Neuronal stem cell (in vitro differentiated cells): ENCODE measurements at regions not wholly inside any gene's neighbourhood (a gene's known extent, or its start where the extent isn't known, plus 50 kb on each side); places are given as distances from the start of the nearest gene placed in this dataset.

Experiments used
- DNase-seq: peaks from one replicate; pipeline ENCODE4 v3.0.0-alpha.2; 2013; ENCODE audit warnings: low spot score
- H2AFZ ChIP-seq: one replicate; pipeline ENCODE4 v1.6.1; 2013; ENCODE audit warnings: mild to moderate bottlenecking, low read length, inconsistent platforms
- H2AK5ac ChIP-seq: 2 replicates; pipeline ENCODE4 v1.6.1; 2013; ENCODE audit warnings: low read depth, mild to moderate bottlenecking, inconsistent platforms, low read length, moderate library complexity, mixed read lengths
- H2BK120ac ChIP-seq: 2 replicates; pipeline ENCODE4 v1.6.1; 2013; ENCODE audit warnings: low read depth, mild to moderate bottlenecking, inconsistent platforms, low read length, moderate library complexity, mixed read lengths
- H2BK12ac ChIP-seq: one replicate; pipeline ENCODE4 v1.6.1; 2013; ENCODE audit warnings: low read length, inconsistent platforms
- H2BK15ac ChIP-seq: 2 replicates; pipeline ENCODE4 v1.6.1; 2013; ENCODE audit warnings: mild to moderate bottlenecking, low read length, inconsistent platforms, mixed read lengths
- H2BK5ac ChIP-seq: one replicate; pipeline ENCODE4 v1.6.1; 2013; ENCODE audit warnings: inconsistent platforms, mild to moderate bottlenecking, low read length, moderate library complexity
- H3K14ac ChIP-seq: one replicate; pipeline ENCODE4 v1.6.1; 2013; ENCODE audit warnings: low read length, inconsistent platforms
- H3K18ac ChIP-seq: 2 replicates; pipeline ENCODE4 v1.6.1; 2013; ENCODE audit warnings: low read length, inconsistent platforms
- H3K23ac ChIP-seq: 2 replicates; pipeline ENCODE4 v1.6.1; 2013; ENCODE audit warnings: low read depth, mild to moderate bottlenecking, mixed read lengths, low read length, inconsistent platforms; ENCODE audit not compliant: poor library complexity
- H3K27ac ChIP-seq: replicated peaks from 3 replicates; pipeline ENCODE4 v1.5.1; 2013; ENCODE audit warnings: low read length, inconsistent platforms
- H3K27me3 ChIP-seq, 3 experiments: 2 replicates each; pipeline ENCODE4 v1.6.1; 2013; ENCODE audit warnings: low read length in 3 of 3, mild to moderate bottlenecking in 2 of 3, inconsistent platforms in 1 of 3, low read depth in 1 of 3, mixed read lengths in 1 of 3, moderate library complexity in 1 of 3; ENCODE audit not compliant: control insufficient read depth in 3 of 3, insufficient read depth in 3 of 3
- H3K36me3 ChIP-seq, 2 donors: replicated peaks in 1 of 2; 2 replicates each; pipeline ENCODE4 v1.6.1; 2013; ENCODE audit warnings: low read length in 2 of 2; ENCODE audit not compliant: control insufficient read depth in 2 of 2, insufficient read depth in 2 of 2
- H3K4ac ChIP-seq: 2 replicates; pipeline ENCODE4 v1.6.1; 2013; ENCODE audit warnings: inconsistent platforms, mild to moderate bottlenecking, low read length, moderate library complexity
- H3K4me1 ChIP-seq, 2 donors: 1 replicate in 1 of 2; 2 replicates in 1 of 2; pipeline ENCODE4 v1.6.1; 2013; ENCODE audit warnings: low read length in 2 of 2, low read depth in 1 of 2; ENCODE audit not compliant: control insufficient read depth in 2 of 2, insufficient read depth in 1 of 2
- H3K4me2 ChIP-seq: one replicate; pipeline ENCODE4 v1.6.1; 2013; ENCODE audit warnings: mild to moderate bottlenecking, low read length, inconsistent platforms; ENCODE audit not compliant: insufficient read depth, poor library complexity, severe bottlenecking
- H3K4me3 ChIP-seq, 2 donors: 2 replicates each; pipeline ENCODE4 v1.5.1; 2013; ENCODE audit warnings: low read length in 2 of 2, mild to moderate bottlenecking in 2 of 2, inconsistent platforms in 1 of 2, moderate library complexity in 1 of 2
- H3K79me1 ChIP-seq: one replicate; pipeline ENCODE4 v1.6.1; 2013; ENCODE audit warnings: low read depth, mild to moderate bottlenecking, inconsistent platforms, low read length, moderate library complexity
- H3K9ac ChIP-seq: one replicate; pipeline ENCODE4 v1.6.1; 2013; ENCODE audit warnings: mild to moderate bottlenecking, low read depth, low read length, inconsistent platforms; ENCODE audit not compliant: poor library complexity
- H3K9me3 ChIP-seq, 2 donors: replicated peaks in 1 of 2; 2 replicates each; pipeline versions ENCODE3 to v1.6.1; 2013; ENCODE audit warnings: low read length in 2 of 2, mild to moderate bottlenecking in 2 of 2, inconsistent platforms in 1 of 2, low read depth in 1 of 2, mixed read lengths in 1 of 2, moderate library complexity in 1 of 2; ENCODE audit not compliant: control insufficient read depth in 2 of 2, insufficient read depth in 1 of 2
- H4K8ac ChIP-seq: one replicate; pipeline ENCODE4 v1.6.1; 2013; ENCODE audit warnings: low read depth, mild to moderate bottlenecking, inconsistent platforms, low read length, moderate library complexity
- H4K91ac ChIP-seq: one replicate; pipeline ENCODE4 v1.6.1; 2013; ENCODE audit warnings: low read length, low read depth, mild to moderate bottlenecking, inconsistent platforms; ENCODE audit not compliant: poor library complexity
- WGBS, 2 donors: extraction: QIAGEN DNeasy Blood & Tissue Kit; methylation state at CpG; one replicate each; pipeline ENCODE4 v1.1.7; 2013; ENCODE audit warnings: missing lambda C conversion rate in 2 of 2, mixed read lengths in 1 of 2; ENCODE audit not compliant: insufficient read length in 2 of 2, insufficient replicate concordance in 1 of 2; ENCODE audit errors: extremely low coverage in 2 of 2; 5-methylcytosine and 5-hydroxymethylcytosine counted together

DNA sequence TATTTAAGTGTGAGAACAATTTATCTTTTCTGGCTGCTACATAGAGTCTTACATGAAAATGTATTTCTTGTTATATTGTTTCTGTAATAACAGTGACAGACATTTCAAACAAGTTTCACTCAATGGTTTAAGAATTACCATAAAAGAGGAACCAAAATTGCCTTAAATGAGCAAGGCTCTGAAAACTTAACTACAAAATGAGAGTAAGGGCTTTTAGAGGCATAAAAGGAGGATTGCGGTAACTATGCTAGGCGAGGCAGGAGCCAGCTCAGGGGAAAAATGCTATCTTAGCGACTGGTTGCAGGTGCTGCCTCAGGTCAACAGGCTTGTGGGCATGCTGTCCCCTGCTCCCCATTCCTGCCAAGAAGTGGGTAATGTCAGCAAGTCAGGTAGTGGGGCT is 81.7 kb upstream of the MSI2 start:
- WGBS, 2 donors = no CpG with 5 or more reads among the region's 3 CpGs
- no peak overlapping the region for H3K4ac ChIP-seq
- H3K4me1 ChIP-seq = no peaks in the 10 kb centered on the region
- H3K23ac ChIP-seq = no peak overlapping the region
- H2AFZ ChIP-seq = no peak overlapping the region
- no peak overlapping the region for H3K4me2 ChIP-seq
- no peak overlapping the region for H2BK15ac ChIP-seq
- no peaks in the 10 kb centered on the region for H3K9me3 ChIP-seq
- no peak overlapping the region for H2BK120ac ChIP-seq
- no peak overlapping the region for H3K18ac ChIP-seq
- no peaks in the 10 kb centered on the region for H3K79me1 ChIP-seq
- peaks cover 0 to 12% (median 2%) of the 10 kb centered on the region in 3 experiments for H3K27me3 ChIP-seq
- H3K27ac ChIP-seq = no peak overlapping the region
- H2BK12ac ChIP-seq = no peak overlapping the region
- no peak overlapping the region for H4K91ac ChIP-seq
- no peak overlapping the region for H3K14ac ChIP-seq
- H2AK5ac ChIP-seq = no peak overlapping the region
- H3K36me3 ChIP-seq = no peaks in the 10 kb centered on the region
- no peak overlapping the region for H2BK5ac ChIP-seq
- DNase-seq = no peak
- H3K9ac ChIP-seq = peak overlapping the region; percentile 24
- no peak overlapping the region for H3K4me3 ChIP-seq
- no peak overlapping the region for H4K8ac ChIP-seq

DNA sequence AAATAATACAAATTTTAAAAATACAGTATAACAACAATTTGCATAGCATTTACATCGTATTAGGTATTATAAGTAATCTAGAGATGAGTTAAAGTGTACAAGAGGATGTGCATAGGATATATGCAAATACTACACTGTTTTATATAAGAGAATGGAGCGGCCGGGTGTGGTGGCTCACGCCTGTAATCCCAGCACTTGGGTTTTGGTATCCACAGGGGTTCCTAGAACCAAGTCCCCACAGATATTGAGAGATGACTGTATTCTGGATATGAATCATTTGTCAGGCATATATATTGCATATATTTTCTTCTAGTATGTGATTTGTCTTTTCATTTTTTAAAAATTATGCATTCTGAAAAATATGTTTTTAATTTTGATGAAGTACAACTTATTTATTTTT is 77.5 kb upstream of the MSI2 start:
- Histone ChIP-seq H3K4me3 (no peak overlapping the region), H2BK15ac (no peak overlapping the region), H2AK5ac (no peak overlapping the region), H3K27me3 (peaks cover 0 to 12% (median 2%) of the 10 kb centered on the region in 3 experiments), H3K4me1 (no peaks in the 10 kb centered on the region), H3K4ac (no peak overlapping the region), H3K36me3 (no peaks in the 10 kb centered on the region), H4K8ac (no peak overlapping the region), H3K79me1 (no peaks in the 10 kb centered on the region), H3K14ac (no peak overlapping the region), H2AFZ (no peak overlapping the region), H2BK12ac (no peak overlapping the region), H3K27ac (no peak overlapping the region), H2BK120ac (no peak overlapping the region), H3K9me3 (no peaks in the 10 kb centered on the region), H2BK5ac (no peak overlapping the region), H3K9ac (no peak overlapping the region), H3K4me2 (no peak overlapping the region), H3K23ac (no peak overlapping the region), H3K18ac (no peak overlapping the region), H4K91ac (no peak overlapping the region)
- no CpG with 5 or more reads among the region's 4 CpGs for WGBS, 2 donors
- no peak for DNase-seq

DNA sequence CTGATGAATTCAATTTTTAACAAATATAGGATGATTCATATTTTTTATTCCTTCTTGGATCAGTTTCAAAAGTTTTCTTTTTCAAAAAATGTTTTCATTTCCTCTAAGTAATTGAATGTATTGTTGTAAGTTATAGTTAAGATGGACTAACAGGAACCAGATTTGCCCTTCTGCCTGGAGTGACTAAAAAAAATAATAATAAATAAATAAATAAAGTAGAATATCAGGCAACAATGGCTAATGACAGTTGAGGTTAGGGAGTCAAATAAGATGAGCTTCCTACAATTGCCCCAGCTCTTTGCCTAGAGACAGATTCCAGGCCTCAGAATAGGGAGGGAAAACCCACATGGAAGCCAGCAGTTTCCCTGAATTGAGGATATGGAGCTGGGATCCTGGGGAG is 73.7 kb upstream of the MSI2 start:
- no peak overlapping the region for H4K8ac ChIP-seq
- DNase-seq = no peak
- H2AK5ac ChIP-seq = no peak overlapping the region
- no peaks in the 10 kb centered on the region for H3K79me1 ChIP-seq
- H2BK12ac ChIP-seq = no peak overlapping the region
- H4K91ac ChIP-seq = no peak overlapping the region
- H3K27me3 ChIP-seq = no peaks in the 10 kb centered on the region
- no peak overlapping the region for H3K27ac ChIP-seq
- no peak overlapping the region for H3K4me2 ChIP-seq
- no peak overlapping the region for H2BK15ac ChIP-seq
- no peak overlapping the region for H2BK5ac ChIP-seq
- no peaks in the 10 kb centered on the region for H3K9me3 ChIP-seq
- no peak overlapping the region for H3K4ac ChIP-seq
- H3K9ac ChIP-seq = no peak overlapping the region
- no peak overlapping the region for H3K18ac ChIP-seq
- no peak overlapping the region for H2AFZ ChIP-seq
- no peak overlapping the region for H3K4me3 ChIP-seq
- H3K4me1 ChIP-seq = peaks cover 0 to 2% of the 10 kb centered on the region in 2 donors
- H3K23ac ChIP-seq = no peak overlapping the region
- H2BK120ac ChIP-seq = no peak overlapping the region
- H3K36me3 ChIP-seq = no peaks in the 10 kb centered on the region
- no peak overlapping the region for H3K14ac ChIP-seq

DNA sequence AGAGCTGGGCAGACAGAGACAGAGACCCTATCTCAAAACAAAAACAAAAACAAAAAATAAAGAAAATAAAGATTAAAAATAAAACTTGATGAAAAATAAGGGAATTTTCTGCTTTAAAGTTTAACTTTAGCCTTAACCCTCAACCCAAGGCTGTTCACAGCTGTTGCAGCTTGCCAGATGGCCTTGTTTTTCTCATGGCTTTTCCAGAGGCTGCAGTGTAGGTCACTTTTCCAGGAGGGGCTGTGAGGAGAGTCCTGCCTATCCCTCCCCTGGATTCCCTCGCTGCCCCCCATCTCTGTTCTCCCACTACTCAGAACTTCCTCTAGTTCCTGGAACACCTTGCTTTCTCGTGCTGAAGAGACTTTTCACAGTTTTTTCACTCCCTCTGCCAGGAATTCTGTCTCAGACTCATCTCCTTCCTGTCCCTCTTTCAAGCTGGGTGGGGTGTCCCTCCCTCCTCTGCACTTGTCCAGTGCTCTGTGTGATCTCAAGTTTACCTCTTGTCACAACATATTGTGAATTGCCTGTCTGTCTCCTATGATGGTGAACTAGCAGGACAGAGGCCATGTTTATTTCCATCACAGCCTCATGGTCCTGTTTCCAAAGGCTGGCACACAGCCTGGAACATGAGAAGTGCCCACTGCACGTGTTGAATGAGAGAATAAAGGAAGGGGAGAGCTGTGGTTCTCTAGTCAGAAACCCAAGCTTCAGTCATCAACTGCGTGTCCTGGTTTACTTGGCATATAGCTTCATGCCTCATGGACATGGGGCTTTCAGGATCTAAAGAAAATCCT is 69.9 kb upstream of the MSI2 start:
- H2BK5ac ChIP-seq = no peak overlapping the region
- H2BK15ac ChIP-seq = no peak overlapping the region
- H3K27ac ChIP-seq = no peak overlapping the region
- H3K18ac ChIP-seq = no peak overlapping the region
- H3K23ac ChIP-seq = no peak overlapping the region
- H3K4me2 ChIP-seq = no peak overlapping the region
- H3K4ac ChIP-seq = no peak overlapping the region
- no peak overlapping the region for H3K4me3 ChIP-seq
- peak overlapping the region; percentile 36 for H2AK5ac ChIP-seq
- H4K8ac ChIP-seq = no peak overlapping the region
- no peak overlapping the region for H2BK120ac ChIP-seq
- no peaks in the 10 kb centered on the region for H3K79me1 ChIP-seq
- H3K27me3 ChIP-seq = no peaks in the 10 kb centered on the region
- no peak overlapping the region for H3K9ac ChIP-seq
- H3K9me3 ChIP-seq = no peaks in the 10 kb centered on the region
- H3K14ac ChIP-seq = no peak overlapping the region
- H4K91ac ChIP-seq = no peak overlapping the region
- H2AFZ ChIP-seq = peak overlapping the region; percentile 48
- DNase-seq = no peak
- WGBS, 2 donors = no CpG with 5 or more reads among the region's 4 CpGs
- peaks cover 0 to 2% of the 10 kb centered on the region in 2 donors for H3K4me1 ChIP-seq
- H3K36me3 ChIP-seq = no peaks in the 10 kb centered on the region
- no peak overlapping the region for H2BK12ac ChIP-seq
